ENCODE measurements at regions not wholly inside any gene's neighbourhood (a gene's known extent, or its start where the extent isn't known, plus 50 kb on each side); places are given as distances from the start of the nearest gene placed in this dataset.

DNA sequence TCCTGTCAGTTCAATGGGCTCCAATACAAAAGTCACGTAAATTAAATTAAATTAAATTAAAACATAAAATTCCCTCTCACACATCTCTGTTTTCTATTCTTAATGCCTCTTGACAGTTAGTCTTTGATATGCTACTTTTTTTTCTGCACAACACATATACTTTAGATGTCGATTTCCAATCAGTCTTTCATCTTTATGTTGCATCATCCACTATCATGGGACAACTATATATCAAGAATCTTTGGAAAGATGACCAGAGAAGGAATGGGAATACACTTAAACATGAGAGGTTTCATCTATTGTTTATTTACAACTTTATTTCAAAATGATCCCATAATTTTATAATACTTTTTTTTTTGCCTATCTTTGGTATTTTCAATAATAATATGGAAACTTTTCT, 733.3 kb upstream of the FANCL start:
- TF ChIP-seq CTCF (IDR thresholded peaks at IDR 0.05; ENCODE audit: low read length): no peak
- no peak for TF ChIP-seq EZH2 (optimal IDR thresholded peaks at IDR 0.05; ENCODE audit: low read depth, low read length)

Data from MM.1S (cell line).